GM18511 (cell line): ENCODE measurements at regions not wholly inside any gene's neighbourhood (a gene's known extent, or its start where the extent isn't known, plus 50 kb on each side); places are given as distances from the start of the nearest gene placed in this dataset.
"Not testable (repeated sequence)": the region's sequence is repeated elsewhere in the genome, so short reads cannot be mapped to it uniquely, and the experiment has no call there.

Source experiments
- ATAC-seq: cut with Tn5 transposase; IDR thresholded peaks from one replicate; pipeline ENCODE4 v1.9.1; 2021; ENCODE audit warnings: mild to moderate bottlenecking, moderate library complexity; ENCODE audit not compliant: unreplicated experiment

DNA sequence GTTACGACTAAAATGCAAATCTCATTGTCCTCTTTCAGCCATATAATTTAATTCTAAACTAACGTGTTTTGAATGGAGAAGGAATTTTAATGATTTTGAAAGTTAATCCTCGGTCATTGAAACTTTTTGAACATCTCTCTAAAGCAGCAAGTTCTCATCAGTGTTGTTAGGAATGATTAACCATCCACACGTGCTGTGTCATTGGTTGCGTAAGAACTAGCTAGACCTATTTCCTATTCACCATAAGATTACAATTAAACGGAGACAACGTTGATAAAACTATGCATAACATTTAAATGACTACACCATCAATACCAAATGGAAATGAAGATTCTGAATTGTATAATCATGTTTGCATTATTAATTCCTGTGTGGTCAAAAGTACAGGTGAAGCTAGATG lies 155.6 kb upstream of the IRS2 start:
- no peak for ATAC-seq

- no peak for ATAC-seq
These were observed 154.8 kb upstream of the IRS2 start for GRCh38 chr13:109941221-109941620.

DNA sequence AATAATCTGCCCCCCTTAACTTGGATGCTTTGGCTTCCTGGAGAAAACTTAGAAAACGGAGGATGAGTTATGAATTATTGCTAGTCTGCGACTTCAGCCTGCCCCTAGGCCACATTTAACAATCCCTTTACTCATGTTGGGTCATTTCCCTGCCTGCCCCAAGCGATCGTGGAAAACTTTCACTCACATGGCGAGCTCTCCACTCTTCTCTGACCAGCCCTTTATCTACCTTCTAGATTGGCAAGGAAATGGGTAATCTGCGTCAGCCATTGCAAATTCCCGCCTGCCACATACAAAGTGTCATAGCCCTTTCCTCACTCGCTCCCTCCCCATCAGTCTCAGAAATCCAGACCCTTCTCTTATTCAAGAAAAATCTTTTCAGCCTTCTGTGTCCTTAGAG lies 154.3 kb upstream of the IRS2 start:
- no peak for ATAC-seq

- ATAC-seq = no peak
These were observed 153.5 kb upstream of the IRS2 start for GRCh38 chr13:109939838-109940237.

DNA sequence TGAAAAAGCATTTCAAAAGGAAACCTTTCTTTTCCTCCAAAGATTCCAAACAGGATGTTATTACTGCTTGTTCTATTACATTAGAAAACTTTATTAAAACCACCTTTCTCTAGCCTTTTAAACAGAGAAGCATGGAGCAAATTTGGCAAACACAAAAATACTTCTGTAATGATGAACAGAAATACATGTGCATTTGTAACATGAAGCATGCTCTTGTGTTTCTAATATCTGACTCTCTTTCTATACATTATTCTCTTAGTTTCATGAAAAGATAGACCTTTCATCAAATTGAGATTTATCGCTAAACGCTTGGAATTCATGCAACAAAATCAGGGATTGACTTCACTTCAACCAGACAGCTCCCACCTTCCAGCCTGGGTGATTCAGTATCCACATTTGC lies 152.8 kb upstream of the IRS2 start:
- ATAC-seq = no peak

GRCh38 chr13:109938255-109938936 lies 152.0 kb upstream of the IRS2 start:
- no peak for ATAC-seq

GRCh38 chr13:109934520-109934919 lies 148.1 kb upstream of the IRS2 start:
- ATAC-seq = not testable (repeated sequence)

DNA sequence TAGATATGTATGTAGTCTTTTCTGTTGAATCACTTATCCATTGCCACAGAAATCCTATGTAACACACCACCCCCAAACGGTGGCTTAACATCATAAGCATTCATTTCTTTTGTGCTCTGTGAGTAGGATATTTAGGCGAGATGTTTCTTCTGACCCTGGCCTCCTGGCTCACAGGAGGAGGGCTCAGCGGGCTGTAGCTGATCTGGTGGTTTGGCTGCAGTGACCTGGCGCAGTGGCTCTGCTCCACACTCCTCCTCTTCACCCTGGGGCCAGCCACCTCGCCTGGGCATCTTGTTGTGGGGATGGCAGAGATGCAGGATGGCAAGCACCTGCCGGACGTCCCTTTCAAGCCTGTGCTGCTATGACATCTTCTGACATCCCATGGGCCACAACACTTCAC lies 147.1 kb upstream of the IRS2 start:
- ATAC-seq = no peak

- no peak for ATAC-seq
These were observed 138.0 kb upstream of the IRS2 start for GRCh38 chr13:109924376-109924775.

DNA sequence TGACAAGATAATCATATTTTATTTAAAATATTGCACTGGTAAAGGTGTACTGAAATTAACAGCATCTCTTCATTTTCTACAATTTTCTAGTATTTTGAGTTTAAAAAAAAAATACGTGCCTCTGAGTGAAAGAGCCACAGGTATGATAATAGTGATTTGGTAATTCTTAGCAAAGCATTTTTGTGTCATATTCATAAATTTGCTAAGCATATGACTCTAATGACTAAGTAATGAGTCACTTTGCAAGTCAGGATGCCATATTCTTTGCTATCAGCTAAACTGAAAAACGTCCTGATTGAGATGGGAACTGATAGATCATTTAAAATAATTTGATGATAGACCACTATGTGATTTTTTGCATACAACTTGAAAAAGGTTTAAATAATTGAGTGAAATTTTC lies 136.1 kb upstream of the IRS2 start:
- no peak for ATAC-seq

GRCh38 chr13:109919715-109920375 lies 133.5 kb upstream of the IRS2 start:
- ATAC-seq = no peak

DNA sequence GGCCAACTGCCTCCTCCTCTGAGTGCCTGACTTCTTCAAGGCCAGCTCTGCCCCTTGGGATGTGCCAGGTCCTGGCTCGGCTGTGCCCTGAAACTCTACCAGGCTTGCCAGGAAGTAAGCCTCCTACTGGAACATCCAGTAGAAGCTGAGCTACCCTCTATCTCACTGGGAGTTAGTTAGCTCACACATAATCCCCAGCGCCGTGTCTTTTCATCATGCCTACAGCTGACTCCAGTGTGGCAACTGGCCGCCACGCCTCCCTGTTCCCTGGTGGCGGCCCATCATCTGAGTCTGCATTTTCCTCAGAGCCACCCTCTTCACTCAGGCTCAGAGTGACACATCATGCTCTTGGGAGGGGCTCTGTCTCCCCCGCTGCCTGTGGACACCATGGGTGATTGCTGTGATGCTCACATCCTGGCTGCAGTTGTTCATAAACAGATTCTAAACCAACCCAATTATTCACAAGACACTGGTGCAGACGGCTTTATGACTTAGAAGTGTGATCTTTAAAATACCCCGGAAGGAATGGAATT lies 131.9 kb upstream of the IRS2 start:
- ATAC-seq = no peak

DNA sequence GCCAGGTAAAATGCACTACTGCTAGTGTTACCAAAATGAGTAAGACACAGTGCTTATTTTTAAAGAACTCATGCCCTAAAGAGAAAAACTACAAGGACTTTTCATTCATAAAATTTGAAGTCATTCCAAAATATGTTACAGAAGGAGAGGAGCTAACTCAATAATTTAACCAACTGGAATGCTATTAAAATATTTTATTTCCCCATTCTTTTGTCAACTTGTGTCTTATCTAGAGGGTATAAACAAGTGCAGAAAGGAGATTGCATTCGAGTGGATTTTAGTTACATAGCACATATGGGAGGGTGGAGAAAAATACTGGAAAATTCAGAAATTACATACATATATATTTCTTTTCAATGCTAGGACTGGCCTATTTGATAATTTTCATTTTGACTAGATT lies 131.0 kb upstream of the IRS2 start:
- no peak for ATAC-seq

- ATAC-seq = no peak
These were observed 127.6 kb upstream of the IRS2 start for GRCh38 chr13:109913936-109914510.

GRCh38 chr13:109913186-109913585 lies 126.8 kb upstream of the IRS2 start:
- no peak for ATAC-seq

GRCh38 chr13:109910194-109910593 lies 123.8 kb upstream of the IRS2 start:
- no peak for ATAC-seq

DNA sequence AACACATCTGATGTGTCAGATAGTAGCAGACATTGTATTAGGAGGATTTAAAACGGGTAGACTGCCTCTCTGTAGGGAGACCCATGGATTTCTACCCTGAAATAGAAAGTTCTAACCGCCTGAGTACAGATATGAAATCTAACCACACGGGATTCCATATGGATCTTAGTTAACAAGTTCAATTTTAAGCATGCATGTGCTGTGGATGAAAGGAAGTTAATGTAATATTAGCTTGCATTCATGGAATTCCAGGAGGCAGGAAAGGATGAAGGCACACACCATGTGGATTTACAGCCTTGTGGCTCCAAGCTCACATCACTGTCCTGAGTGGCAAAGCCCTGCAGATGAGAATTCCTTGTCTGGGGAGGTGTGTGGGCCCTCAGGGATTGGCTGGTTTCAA lies 120.6 kb upstream of the IRS2 start:
- no peak for ATAC-seq

GRCh38 chr13:109904218-109904617 lies 117.8 kb upstream of the IRS2 start:
- ATAC-seq = no peak

DNA sequence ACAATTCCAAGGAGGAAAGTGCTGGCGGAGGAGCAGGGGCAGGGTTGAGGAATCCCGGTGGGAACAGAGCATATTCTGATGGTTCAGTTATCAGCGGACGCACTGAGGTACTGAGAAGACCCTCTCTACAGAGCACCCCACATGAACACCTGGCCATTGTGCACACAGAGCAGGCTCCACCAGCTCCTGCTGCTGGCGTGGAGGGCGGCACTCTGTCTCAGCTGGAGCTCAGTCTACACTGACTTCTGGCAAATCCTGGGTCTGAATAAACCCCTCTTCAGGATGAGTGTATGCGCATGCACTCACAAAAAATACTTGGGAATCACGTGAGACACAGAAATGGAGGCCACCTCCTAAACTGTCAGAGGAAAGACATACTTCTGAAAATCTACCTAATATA lies 114.4 kb upstream of the IRS2 start:
- ATAC-seq = no peak

GRCh38 chr13:109900320-109900719 lies 113.9 kb upstream of the IRS2 start:
- ATAC-seq = no peak

GRCh38 chr13:109899748-109900147 lies 113.4 kb upstream of the IRS2 start:
- ATAC-seq = no peak

GRCh38 chr13:109899316-109899715 lies 112.9 kb upstream of the IRS2 start:
- ATAC-seq = no peak
